Vagina (tissue), 2 donors: ENCODE measurements at regions not wholly inside any gene's neighbourhood (a gene's known extent, or its start where the extent isn't known, plus 50 kb on each side); places are given as distances from the start of the nearest gene placed in this dataset.
"Not testable (repeated sequence)": the region's sequence is repeated elsewhere in the genome, so short reads cannot be mapped to it uniquely, and the experiment has no call there.

Experiments
- POLR2A ChIP-seq, 2 donors: fragments of 450-650 bp; IDR thresholded peaks; one replicate each; pipeline ENCODE4 v1.6.1; 2017; ENCODE audit warnings: antibody characterized with exemption in 2 of 2, mild to moderate bottlenecking in 2 of 2, moderate library complexity in 2 of 2
- POLR2AphosphoS5 ChIP-seq, 2 donors: sonication (generic); formaldehyde crosslinking; IDR thresholded peaks; one replicate each; pipeline ENCODE4 v1.9.0; 2017; ENCODE audit warnings: antibody characterized with exemption in 2 of 2, mild to moderate bottlenecking in 2 of 2, low read depth in 1 of 2; ENCODE audit not compliant: insufficient read depth in 1 of 2
- TF ChIP-seq, protein P1 (sequence below), 3 experiments: fragments of 450-650 bp in 2 of 3; fragments of 200-600 bp in 1 of 3; sonication (generic) in 1 of 3; IDR thresholded peaks; one replicate each; pipeline ENCODE4 v1.5.1; 2017 to 2019; ENCODE audit warnings: antibody characterized with exemption in 3 of 3, mild to moderate bottlenecking in 2 of 3, moderate library complexity in 2 of 3

DNA sequence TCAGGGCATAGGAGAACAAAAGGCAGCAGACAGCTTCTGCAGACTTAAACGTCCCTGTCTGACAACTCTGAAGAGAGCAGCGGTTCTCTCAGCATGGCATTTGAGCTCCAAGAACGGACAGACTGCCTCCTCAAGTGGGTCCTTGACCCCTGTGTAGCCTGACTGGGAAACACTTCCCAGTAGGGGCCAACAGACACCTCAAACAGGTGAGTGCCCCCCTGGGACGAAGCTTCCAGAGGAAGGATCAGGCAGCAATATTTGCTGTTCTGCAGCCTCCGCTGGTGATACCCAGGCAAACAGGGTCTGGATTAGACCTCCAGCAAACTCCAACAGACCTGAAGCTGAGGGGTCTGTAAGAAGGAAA, 66.9 kb upstream of the NEDD9 start:
- not testable (repeated sequence) for TF ChIP-seq POLR2AphosphoS5 (IDR thresholded peaks at IDR 0.05; ENCODE audit: insufficient read depth in 1 of 2, low read depth in 1 of 2); POLR2A (IDR thresholded peaks at IDR 0.05)
- TF ChIP-seq, protein P1, sequence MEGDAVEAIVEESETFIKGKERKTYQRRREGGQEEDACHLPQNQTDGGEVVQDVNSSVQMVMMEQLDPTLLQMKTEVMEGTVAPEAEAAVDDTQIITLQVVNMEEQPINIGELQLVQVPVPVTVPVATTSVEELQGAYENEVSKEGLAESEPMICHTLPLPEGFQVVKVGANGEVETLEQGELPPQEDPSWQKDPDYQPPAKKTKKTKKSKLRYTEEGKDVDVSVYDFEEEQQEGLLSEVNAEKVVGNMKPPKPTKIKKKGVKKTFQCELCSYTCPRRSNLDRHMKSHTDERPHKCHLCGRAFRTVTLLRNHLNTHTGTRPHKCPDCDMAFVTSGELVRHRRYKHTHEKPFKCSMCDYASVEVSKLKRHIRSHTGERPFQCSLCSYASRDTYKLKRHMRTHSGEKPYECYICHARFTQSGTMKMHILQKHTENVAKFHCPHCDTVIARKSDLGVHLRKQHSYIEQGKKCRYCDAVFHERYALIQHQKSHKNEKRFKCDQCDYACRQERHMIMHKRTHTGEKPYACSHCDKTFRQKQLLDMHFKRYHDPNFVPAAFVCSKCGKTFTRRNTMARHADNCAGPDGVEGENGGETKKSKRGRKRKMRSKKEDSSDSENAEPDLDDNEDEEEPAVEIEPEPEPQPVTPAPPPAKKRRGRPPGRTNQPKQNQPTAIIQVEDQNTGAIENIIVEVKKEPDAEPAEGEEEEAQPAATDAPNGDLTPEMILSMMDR (IDR thresholded peaks at IDR 0.05): not testable (repeated sequence)
